ENCODE measurements at regions not wholly inside any gene's neighbourhood (a gene's known extent, or its start where the extent isn't known, plus 50 kb on each side); places are given as distances from the start of the nearest gene placed in this dataset.

GRCh38 chr18:24659827-24660720 lies 199.6 kb downstream of the HRH4 start:
- TF ChIP-seq SPI1 (IDR thresholded peaks at IDR 0.05; ENCODE audit: low read depth, low read length) (no peak), POLR2A (IDR thresholded peaks at IDR 0.05; ENCODE audit: low read depth, low read length) (no peak), POLR2AphosphoS5 (IDR thresholded peaks at IDR 0.05; ENCODE audit: low read depth, low read length) (no peak)
